ENCODE measurements at regions not wholly inside any gene's neighbourhood (a gene's known extent, or its start where the extent isn't known, plus 50 kb on each side); places are given as distances from the start of the nearest gene placed in this dataset.

- no peak for TF ChIP-seq CTCF (IDR thresholded peaks at IDR 0.05)
- no peak for TF ChIP-seq POLR2A (IDR thresholded peaks at IDR 0.05)
- no peak for TF ChIP-seq POLR2AphosphoS5 (IDR thresholded peaks at IDR 0.05; ENCODE audit: insufficient read depth in 1 of 2, low read depth in 1 of 2)
These were observed 88.9 kb upstream of the MID1 start for GRCh38 chrX:10709276-10709675.
